Activated CD4-positive, alpha-beta memory T cell treated with anti-CD3 and anti-CD28 coated beads for 36 hours (primary cell): ENCODE measurements at regions not wholly inside any gene's neighbourhood (a gene's known extent, or its start where the extent isn't known, plus 50 kb on each side); places are given as distances from the start of the nearest gene placed in this dataset.

ENCODE experiments used
- CTCF ChIA-PET: fragments of 350-600 bp; sonication (Branson Sonifier 250); formaldehyde crosslinking; loops from one replicate; lab custom pipeline; 2021; ENCODE audit warnings: antibody characterized with exemption, inconsistent platforms; lab: Charles Lee
- POLR2A ChIA-PET: fragments of 350-600 bp; sonication (Branson Sonifier 250); formaldehyde crosslinking; loops from one replicate; lab custom pipeline; 2021; ENCODE audit warnings: antibody characterized with exemption; lab: Charles Lee
- DNase-seq: peaks from one replicate; pipeline ENCODE4 v3.0.0-alpha.2; 2020
- H3K27ac Mint-ChIP-seq: one replicate; pipeline ENCODE4 v1.8.0; 2021; ENCODE audit warnings: mixed read lengths
- H3K27me3 Mint-ChIP-seq: one replicate; pipeline ENCODE4 v1.8.0; 2021; ENCODE audit warnings: mixed read lengths
- H3K36me3 Mint-ChIP-seq: one replicate; pipeline ENCODE4 v1.8.0; 2021; ENCODE audit warnings: mixed read lengths
- H3K4me1 Mint-ChIP-seq: one replicate; pipeline ENCODE4 v1.8.0; 2021; ENCODE audit warnings: low read depth, mixed read lengths
- H3K4me3 Mint-ChIP-seq: one replicate; pipeline ENCODE4 v1.8.0; 2021; ENCODE audit warnings: mild to moderate bottlenecking, mixed read lengths
- H3K9me3 Mint-ChIP-seq: one replicate; pipeline ENCODE4 v1.8.0; 2021; ENCODE audit warnings: mixed read lengths
- intact Hi-C: fragments of 100-400 bp; cut with micrococcal nuclease; formaldehyde crosslinking; loops from one replicate; pipeline ENCODE4 v1.15.1; 2023

- peaks cover 8% of the 10 kb centered on the region for H3K4me1 Mint-ChIP-seq
- ChIA-PET POLR2A (interaction anchor here (0.6 kb wide), 1 partner anchor 40 kb away, joined by 4 read pairs; no protein-coding TSS in a partner anchor), CTCF (interaction anchor here (0.6 to 2.2 kb wide), 3 partner anchors 20 to 146 kb away, joined by 3 to 6 read pairs (median 3); no protein-coding TSS in a partner anchor)
- no peaks in the 10 kb centered on the region for H3K36me3 Mint-ChIP-seq
- H3K9me3 Mint-ChIP-seq = no peaks in the 10 kb centered on the region
- H3K4me3 Mint-ChIP-seq = no peak overlapping the region
- intact Hi-C loops = loop anchor here (5.0 kb wide), 1 partner anchor 53 kb away; no protein-coding TSS in a partner anchor
- no peak overlapping the region for H3K27ac Mint-ChIP-seq
- peaks cover 13% of the 10 kb centered on the region for H3K27me3 Mint-ChIP-seq
- no peak for DNase-seq
Observed at GRCh38 chr12:4859478-4860210, 50.1 kb upstream of the KCNA1 start.
